Activated CD4-positive, alpha-beta T cell treated with anti-CD3 and anti-CD28 coated beads for 36 hours (primary cell): ENCODE measurements at regions not wholly inside any gene's neighbourhood (a gene's known extent, or its start where the extent isn't known, plus 50 kb on each side); places are given as distances from the start of the nearest gene placed in this dataset.

ENCODE experiments used
- ATAC-seq: fragments of 200-7000 bp; cut with Tn5 transposase; one replicate; pipeline ENCODE4 v1.10.0; 2021; ENCODE audit warnings: mild to moderate bottlenecking, moderate library complexity
- CTCF ChIA-PET: fragments of 350-600 bp; sonication (Branson Sonifier 250); formaldehyde crosslinking; loops from one replicate; lab custom pipeline; 2021; ENCODE audit warnings: antibody characterized with exemption; lab: Charles Lee
- POLR2A ChIA-PET: fragments of 350-600 bp; sonication (Branson Sonifier 250); formaldehyde crosslinking; loops from one replicate; lab custom pipeline; 2021; ENCODE audit warnings: antibody characterized with exemption, inconsistent platforms; lab: Charles Lee
- DNase-seq: peaks from one replicate; pipeline ENCODE4 v3.0.0-alpha.2; 2020
- H3K27ac Mint-ChIP-seq: one replicate; pipeline ENCODE4 v1.8.0; 2021; ENCODE audit warnings: mixed read lengths
- H3K27me3 Mint-ChIP-seq: one replicate; pipeline ENCODE4 v1.8.0; 2021; ENCODE audit warnings: mixed read lengths
- H3K36me3 Mint-ChIP-seq: one replicate; pipeline ENCODE4 v1.8.0; 2021; ENCODE audit warnings: low read depth, mixed read lengths
- H3K4me1 Mint-ChIP-seq: one replicate; pipeline ENCODE4 v1.8.0; 2021; ENCODE audit warnings: mixed read lengths
- H3K4me3 Mint-ChIP-seq: one replicate; pipeline ENCODE4 v1.8.0; 2021; ENCODE audit warnings: mild to moderate bottlenecking, moderate library complexity, mixed read lengths
- H3K9me3 Mint-ChIP-seq: one replicate; pipeline ENCODE4 v1.8.0; 2021; ENCODE audit warnings: low read depth, mixed read lengths
- intact Hi-C, 2 experiments: fragments of 100-400 bp; cut with DNase I in 1 of 2; cut with micrococcal nuclease in 1 of 2; formaldehyde crosslinking; loops; one replicate each; pipeline versions ENCODE4 v1.14.2 to v1.15.1; 2022 to 2024; cut with DNase I, micrococcal nuclease

- ChIA-PET POLR2A (no interaction called here), CTCF (no interaction called here)
- DNase-seq = no peak
- intact Hi-C loops = no loop called here
- Mint-ChIP-seq H3K4me3 (no peak overlapping the region), H3K4me1 (no peaks in the 10 kb centered on the region), H3K27ac (no peak overlapping the region), H3K36me3 (no peaks in the 10 kb centered on the region), H3K27me3 (no peaks in the 10 kb centered on the region), H3K9me3 (peaks cover 2% of the 10 kb centered on the region)
- no peak for ATAC-seq
These were observed 123.1 kb upstream of the LGSN start for GRCh38 chr6:63442870-63443269.

- Mint-ChIP-seq H3K4me1 (no peaks in the 10 kb centered on the region), H3K4me3 (no peak overlapping the region), H3K27ac (no peak overlapping the region), H3K27me3 (no peaks in the 10 kb centered on the region), H3K9me3 (no peaks in the 10 kb centered on the region), H3K36me3 (no peaks in the 10 kb centered on the region)
- no peak for DNase-seq
- ChIA-PET POLR2A (interaction anchor here (0.6 kb wide), 1 partner anchor 931 kb away, joined by 4 read pairs; no protein-coding TSS in a partner anchor), CTCF (no interaction called here)
- intact Hi-C loops = no loop called here
- ATAC-seq = no peak
These were observed 125.0 kb upstream of the LGSN start for GRCh38 chr6:63444768-63445167.

- intact Hi-C loops = no loop called here
These were observed 125.9 kb upstream of the LOC128125822 start for GRCh38 chr6:63446405-63446804.

GRCh38 chr6:63447134-63447533 is 125.1 kb upstream of the LOC128125822 start:
- DNase-seq = no peak
- intact Hi-C loops = no loop called here
- ATAC-seq = no peak
- Mint-ChIP-seq H3K4me3 (no peak overlapping the region), H3K9me3 (no peaks in the 10 kb centered on the region), H3K27ac (no peak overlapping the region), H3K36me3 (no peaks in the 10 kb centered on the region), H3K4me1 (no peaks in the 10 kb centered on the region), H3K27me3 (no peaks in the 10 kb centered on the region)
- POLR2A ChIA-PET = no interaction called here
- CTCF ChIA-PET = no interaction called here

More at GRCh38 chr6:63446405-63446804, 125.9 kb upstream of the LOC128125822 start:
- no peak overlapping the region for H3K4me3 Mint-ChIP-seq
- no peak for ATAC-seq
- no peaks in the 10 kb centered on the region for H3K36me3 Mint-ChIP-seq
- H3K9me3 Mint-ChIP-seq = no peaks in the 10 kb centered on the region
- H3K27me3 Mint-ChIP-seq = no peaks in the 10 kb centered on the region
- H3K4me1 Mint-ChIP-seq = no peaks in the 10 kb centered on the region
- ChIA-PET CTCF (no interaction called here), POLR2A (no interaction called here)
- H3K27ac Mint-ChIP-seq = no peak overlapping the region
- no peak for DNase-seq

- no peak overlapping the region for H3K27ac Mint-ChIP-seq
- intact Hi-C loops = no loop called here
- ATAC-seq (no peak), DNase-seq (no peak)
- ChIA-PET POLR2A (no interaction called here), CTCF (no interaction called here)
- no peaks in the 10 kb centered on the region for H3K4me1 Mint-ChIP-seq
- no peak overlapping the region for H3K4me3 Mint-ChIP-seq
- H3K27me3 Mint-ChIP-seq = no peaks in the 10 kb centered on the region
- H3K36me3 Mint-ChIP-seq = no peaks in the 10 kb centered on the region
- H3K9me3 Mint-ChIP-seq = no peaks in the 10 kb centered on the region
These were observed 124.1 kb upstream of the LOC128125822 start for GRCh38 chr6:63448229-63448628.

GRCh38 chr6:63449714-63450113 is 122.6 kb upstream of the LOC128125822 start:
- CTCF ChIA-PET = no interaction called here
- Mint-ChIP-seq H3K27ac (no peak overlapping the region), H3K4me1 (no peaks in the 10 kb centered on the region), H3K36me3 (no peaks in the 10 kb centered on the region), H3K4me3 (no peak overlapping the region), H3K27me3 (no peaks in the 10 kb centered on the region), H3K9me3 (no peaks in the 10 kb centered on the region)
- DNase-seq (no peak), ATAC-seq (no peak)
- intact Hi-C loops = no loop called here
- POLR2A ChIA-PET = no interaction called here

- DNase-seq = no peak
- H3K4me1 Mint-ChIP-seq = no peaks in the 10 kb centered on the region
- no peaks in the 10 kb centered on the region for H3K9me3 Mint-ChIP-seq
- H3K36me3 Mint-ChIP-seq = no peaks in the 10 kb centered on the region
- no peak overlapping the region for H3K4me3 Mint-ChIP-seq
- no peak for ATAC-seq
- H3K27me3 Mint-ChIP-seq = no peaks in the 10 kb centered on the region
- intact Hi-C loops = no loop called here
- H3K27ac Mint-ChIP-seq = no peak overlapping the region
- CTCF ChIA-PET = no interaction called here
- POLR2A ChIA-PET = no interaction called here
These were observed 121.0 kb upstream of the LOC128125822 start for GRCh38 chr6:63451238-63451637.

GRCh38 chr6:63452125-63452524 is 120.2 kb upstream of the LOC128125822 start:
- ChIA-PET CTCF (no interaction called here), POLR2A (no interaction called here)
- no peak for ATAC-seq
- Mint-ChIP-seq H3K27ac (no peak overlapping the region), H3K4me3 (no peak overlapping the region), H3K27me3 (no peaks in the 10 kb centered on the region), H3K9me3 (no peaks in the 10 kb centered on the region), H3K36me3 (no peaks in the 10 kb centered on the region), H3K4me1 (no peaks in the 10 kb centered on the region)
- intact Hi-C loops = no loop called here
- no peak for DNase-seq

GRCh38 chr6:63456734-63457133 is 115.5 kb upstream of the LOC128125822 start:
- Mint-ChIP-seq H3K27me3 (peaks cover 2% of the 10 kb centered on the region), H3K36me3 (no peaks in the 10 kb centered on the region), H3K9me3 (no peaks in the 10 kb centered on the region), H3K27ac (no peak overlapping the region), H3K4me3 (no peak overlapping the region), H3K4me1 (no peaks in the 10 kb centered on the region)
- ChIA-PET CTCF (no interaction called here), POLR2A (no interaction called here)
- intact Hi-C loops = no loop called here
- no peak for ATAC-seq
- no peak for DNase-seq

GRCh38 chr6:63458480-63459115 is 113.7 kb upstream of the LOC128125822 start:
- Mint-ChIP-seq H3K27ac (no peak overlapping the region), H3K4me3 (no peak overlapping the region), H3K9me3 (no peaks in the 10 kb centered on the region), H3K36me3 (no peaks in the 10 kb centered on the region), H3K27me3 (peaks cover 2% of the 10 kb centered on the region), H3K4me1 (no peaks in the 10 kb centered on the region)
- POLR2A ChIA-PET = no interaction called here
- no peak for DNase-seq
- CTCF ChIA-PET = no interaction called here
- no peak for ATAC-seq
- intact Hi-C loops = no loop called here

GRCh38 chr6:63459814-63460213 is 112.5 kb upstream of the LOC128125822 start:
- Mint-ChIP-seq H3K36me3 (no peaks in the 10 kb centered on the region), H3K27me3 (peaks cover 2% of the 10 kb centered on the region), H3K9me3 (no peaks in the 10 kb centered on the region), H3K4me1 (no peaks in the 10 kb centered on the region), H3K4me3 (no peak overlapping the region), H3K27ac (no peak overlapping the region)
- intact Hi-C loops = no loop called here
- ATAC-seq (no peak), DNase-seq (no peak)
- CTCF ChIA-PET = no interaction called here
- POLR2A ChIA-PET = no interaction called here

GRCh38 chr6:63460971-63461370 is 111.3 kb upstream of the LOC128125822 start:
- intact Hi-C loops = no loop called here
- CTCF ChIA-PET = no interaction called here
- Mint-ChIP-seq H3K36me3 (no peaks in the 10 kb centered on the region), H3K4me3 (no peak overlapping the region), H3K27me3 (peaks cover 3% of the 10 kb centered on the region), H3K4me1 (no peaks in the 10 kb centered on the region), H3K27ac (no peak overlapping the region), H3K9me3 (no peaks in the 10 kb centered on the region)
- POLR2A ChIA-PET = no interaction called here
- DNase-seq (no peak), ATAC-seq (no peak)
